GM23338 (cell line): ENCODE measurements at regions not wholly inside any gene's neighbourhood (a gene's known extent, or its start where the extent isn't known, plus 50 kb on each side); places are given as distances from the start of the nearest gene placed in this dataset.

Source experiments
- ATAC-seq: fragments of 200-7000 bp; cut with Tn5 transposase; 3 replicates; pipeline ENCODE4 v1.9.1; 2020
- DNase-seq: peaks from one replicate; pipeline ENCODE4 v3.0.0-alpha.2; 2015; ENCODE audit warnings: low spot score
- H2AFZ ChIP-seq: fragments of 200-600 bp; sonication (generic); 2 replicates; pipeline ENCODE4 v1.8.0; 2016; ENCODE audit warnings: antibody characterized with exemption, mild to moderate bottlenecking, moderate library complexity
- H3F3A ChIP-seq: fragments of 200-600 bp; sonication (generic); replicated peaks from 2 replicates; pipeline ENCODE4 v1.8.0; 2017; ENCODE audit warnings: antibody characterized with exemption, mixed run types, low read depth
- H3K27ac ChIP-seq: fragments of 200-600 bp; sonication (generic); 2 replicates; pipeline ENCODE4 v1.6.1; 2016; ENCODE audit warnings: low read depth
- H3K27me3 ChIP-seq: fragments of 200-600 bp; sonication (generic); 2 replicates; pipeline ENCODE4 v1.8.0; 2016; ENCODE audit warnings: mild to moderate bottlenecking, mixed run types, moderate library complexity; ENCODE audit not compliant: insufficient read depth
- H3K36me3 ChIP-seq: fragments of 200-600 bp; sonication (generic); 2 replicates; pipeline ENCODE4 v1.8.0; 2016; ENCODE audit warnings: mild to moderate bottlenecking; ENCODE audit not compliant: insufficient read depth
- H3K4me1 ChIP-seq: fragments of 200-600 bp; sonication (generic); 2 replicates; pipeline ENCODE4 v1.8.0; 2016; ENCODE audit warnings: mild to moderate bottlenecking, moderate library complexity; ENCODE audit not compliant: insufficient read depth
- H3K4me2 ChIP-seq: fragments of 200-600 bp; sonication (generic); 2 replicates; pipeline ENCODE4 v1.7.1; 2017; ENCODE audit warnings: mixed run types
- H3K4me3 ChIP-seq: fragments of 200-600 bp; sonication (generic); 2 replicates; pipeline ENCODE4 v1.6.1; 2016; ENCODE audit warnings: mixed run types
- H3K79me2 ChIP-seq: fragments of 200-600 bp; sonication (generic); replicated peaks from 2 replicates; pipeline ENCODE4 v1.8.0; 2017; ENCODE audit warnings: mild to moderate bottlenecking; ENCODE audit not compliant: insufficient read depth
- H3K9me2 ChIP-seq: fragments of 200-600 bp; sonication (generic); 2 replicates; pipeline ENCODE4 v1.8.0; 2017; ENCODE audit not compliant: insufficient read depth
- H4K20me1 ChIP-seq: fragments of 200-600 bp; sonication (generic); replicated peaks from 2 replicates; pipeline ENCODE4 v1.8.0; 2017; ENCODE audit warnings: mild to moderate bottlenecking; ENCODE audit not compliant: insufficient read depth
- H3K27ac Mint-ChIP-seq: 2 replicates; pipeline ENCODE4 v1.8.0; 2020; ENCODE audit warnings: inconsistent platforms, mild to moderate bottlenecking, moderate library complexity, mixed read lengths
- H3K27me3 Mint-ChIP-seq: 3 replicates; pipeline ENCODE4 v1.8.0; 2022; ENCODE audit warnings: low read depth, mild to moderate bottlenecking, moderate library complexity, mixed read lengths, inconsistent platforms; ENCODE audit not compliant: insufficient read depth, poor library complexity
- H3K36me3 Mint-ChIP-seq: 3 replicates; pipeline ENCODE4 v1.8.0; 2021; ENCODE audit warnings: low read depth, mild to moderate bottlenecking, inconsistent platforms, moderate library complexity, mixed read lengths
- H3K4me1 Mint-ChIP-seq: 3 replicates; pipeline ENCODE4 v1.8.0; 2020; ENCODE audit warnings: mild to moderate bottlenecking, inconsistent platforms, mixed read lengths
- H3K4me3 Mint-ChIP-seq: 3 replicates; pipeline ENCODE4 v1.8.0; 2021; ENCODE audit warnings: moderate library complexity, mild to moderate bottlenecking, inconsistent platforms, mixed read lengths
- H3K9me3 Mint-ChIP-seq: 3 replicates; pipeline ENCODE4 v1.8.0; 2020; ENCODE audit warnings: moderate library complexity, mild to moderate bottlenecking, inconsistent platforms, mixed read lengths
- CREB1 ChIP-seq: fragments of 250-450 bp; sonication (Bioruptor Pico); IDR thresholded peaks from 2 replicates; pipeline ENCODE4 v1.5.0; 2020; ENCODE audit warnings: low read depth, mild to moderate bottlenecking, moderate library complexity
- EZH2 ChIP-seq: fragments of 200-600 bp; sonication (generic); IDR thresholded peaks from one replicate; pipeline ENCODE4 v1.8.0; 2017; ENCODE audit warnings: antibody characterized with exemption, mild to moderate bottlenecking, low read depth; ENCODE audit not compliant: unreplicated experiment
- EZH2phosphoT487 ChIP-seq: fragments of 200-600 bp; sonication (generic); IDR thresholded peaks from one replicate; pipeline ENCODE4 v1.8.1; 2018; ENCODE audit warnings: antibody characterized with exemption; ENCODE audit not compliant: unreplicated experiment
- JUNB ChIP-seq: IDR thresholded peaks from one replicate; pipeline ENCODE4 v1.6.1; 2016; ENCODE audit warnings: antibody characterized with exemption; ENCODE audit not compliant: unreplicated experiment
- NANOG ChIP-seq: IDR thresholded peaks from 2 replicates; pipeline ENCODE4 v1.6.1; 2016; ENCODE audit warnings: antibody characterized with exemption, borderline replicate concordance
- POLR2AphosphoS5 ChIP-seq: IDR thresholded peaks from 2 replicates; pipeline ENCODE4 v1.6.1; 2016; ENCODE audit warnings: antibody characterized with exemption, low read depth
- STAT1 ChIP-seq: IDR thresholded peaks from one replicate; pipeline ENCODE4 v1.6.1; 2016; ENCODE audit warnings: antibody characterized with exemption; ENCODE audit not compliant: unreplicated experiment
- ZNF114 ChIP-seq: fragments of 250-450 bp; sonication (Bioruptor Pico); IDR thresholded peaks from 2 replicates; pipeline ENCODE4 v1.5.0; 2020; ENCODE audit warnings: mild to moderate bottlenecking, moderate library complexity
- ZNF331 ChIP-seq: fragments of 250-450 bp; sonication (Bioruptor Pico); IDR thresholded peaks from 2 replicates; pipeline ENCODE4 v1.5.0; 2020; ENCODE audit warnings: low read depth, mild to moderate bottlenecking, moderate library complexity
- TF ChIP-seq, protein P1 (sequence below): IDR thresholded peaks from 2 replicates; pipeline ENCODE4 v1.6.1; 2016; ENCODE audit warnings: antibody characterized with exemption
- TF ChIP-seq, protein P2 (sequence below), 2 experiments: fragments of 200-600 bp in 1 of 2; sonication (generic) in 1 of 2; conservative IDR thresholded peaks; 2 replicates each; pipeline versions ENCODE4 v1.5.1 to v1.6.1; 2016 to 2017; ENCODE audit warnings: antibody characterized with exemption in 2 of 2, low read depth in 2 of 2, mild to moderate bottlenecking in 2 of 2, moderate library complexity in 1 of 2
- TF ChIP-seq, protein P3 (sequence below): IDR thresholded peaks from one replicate; pipeline ENCODE4 v1.6.1; 2018; ENCODE audit warnings: antibody characterized with exemption; ENCODE audit not compliant: unreplicated experiment

DNA sequence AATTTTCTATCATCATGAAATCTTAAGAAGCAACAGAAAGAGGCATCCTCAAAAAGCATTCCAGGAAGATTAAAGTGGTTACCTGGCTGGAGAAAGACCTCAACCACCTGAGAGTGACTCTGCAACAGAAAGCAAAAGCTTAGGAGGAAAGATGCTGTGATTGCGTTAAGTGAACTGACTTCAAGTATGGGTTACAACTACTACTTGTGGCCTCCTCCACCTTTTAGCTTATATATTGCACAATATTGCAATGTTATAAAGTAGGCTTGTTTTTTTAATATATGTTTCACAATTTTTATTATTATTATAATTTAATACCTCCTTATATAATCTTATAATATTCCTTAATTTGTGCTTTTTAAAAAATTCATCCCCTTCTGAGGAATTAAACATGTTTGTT lies 1407.5 kb downstream of the KCNT2 start (continued):
- TF ChIP-seq, protein P1, sequence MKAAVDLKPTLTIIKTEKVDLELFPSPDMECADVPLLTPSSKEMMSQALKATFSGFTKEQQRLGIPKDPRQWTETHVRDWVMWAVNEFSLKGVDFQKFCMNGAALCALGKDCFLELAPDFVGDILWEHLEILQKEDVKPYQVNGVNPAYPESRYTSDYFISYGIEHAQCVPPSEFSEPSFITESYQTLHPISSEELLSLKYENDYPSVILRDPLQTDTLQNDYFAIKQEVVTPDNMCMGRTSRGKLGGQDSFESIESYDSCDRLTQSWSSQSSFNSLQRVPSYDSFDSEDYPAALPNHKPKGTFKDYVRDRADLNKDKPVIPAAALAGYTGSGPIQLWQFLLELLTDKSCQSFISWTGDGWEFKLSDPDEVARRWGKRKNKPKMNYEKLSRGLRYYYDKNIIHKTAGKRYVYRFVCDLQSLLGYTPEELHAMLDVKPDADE: no peak
- TF ChIP-seq CREB1 (CRISPR knock-in tag): no peak
- TF ChIP-seq, protein P2, sequence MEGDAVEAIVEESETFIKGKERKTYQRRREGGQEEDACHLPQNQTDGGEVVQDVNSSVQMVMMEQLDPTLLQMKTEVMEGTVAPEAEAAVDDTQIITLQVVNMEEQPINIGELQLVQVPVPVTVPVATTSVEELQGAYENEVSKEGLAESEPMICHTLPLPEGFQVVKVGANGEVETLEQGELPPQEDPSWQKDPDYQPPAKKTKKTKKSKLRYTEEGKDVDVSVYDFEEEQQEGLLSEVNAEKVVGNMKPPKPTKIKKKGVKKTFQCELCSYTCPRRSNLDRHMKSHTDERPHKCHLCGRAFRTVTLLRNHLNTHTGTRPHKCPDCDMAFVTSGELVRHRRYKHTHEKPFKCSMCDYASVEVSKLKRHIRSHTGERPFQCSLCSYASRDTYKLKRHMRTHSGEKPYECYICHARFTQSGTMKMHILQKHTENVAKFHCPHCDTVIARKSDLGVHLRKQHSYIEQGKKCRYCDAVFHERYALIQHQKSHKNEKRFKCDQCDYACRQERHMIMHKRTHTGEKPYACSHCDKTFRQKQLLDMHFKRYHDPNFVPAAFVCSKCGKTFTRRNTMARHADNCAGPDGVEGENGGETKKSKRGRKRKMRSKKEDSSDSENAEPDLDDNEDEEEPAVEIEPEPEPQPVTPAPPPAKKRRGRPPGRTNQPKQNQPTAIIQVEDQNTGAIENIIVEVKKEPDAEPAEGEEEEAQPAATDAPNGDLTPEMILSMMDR (conservative IDR thresholded peaks at IDR 0.05; ENCODE audit: low read depth in 2 of 2): no peak
- TF ChIP-seq, protein P3, sequence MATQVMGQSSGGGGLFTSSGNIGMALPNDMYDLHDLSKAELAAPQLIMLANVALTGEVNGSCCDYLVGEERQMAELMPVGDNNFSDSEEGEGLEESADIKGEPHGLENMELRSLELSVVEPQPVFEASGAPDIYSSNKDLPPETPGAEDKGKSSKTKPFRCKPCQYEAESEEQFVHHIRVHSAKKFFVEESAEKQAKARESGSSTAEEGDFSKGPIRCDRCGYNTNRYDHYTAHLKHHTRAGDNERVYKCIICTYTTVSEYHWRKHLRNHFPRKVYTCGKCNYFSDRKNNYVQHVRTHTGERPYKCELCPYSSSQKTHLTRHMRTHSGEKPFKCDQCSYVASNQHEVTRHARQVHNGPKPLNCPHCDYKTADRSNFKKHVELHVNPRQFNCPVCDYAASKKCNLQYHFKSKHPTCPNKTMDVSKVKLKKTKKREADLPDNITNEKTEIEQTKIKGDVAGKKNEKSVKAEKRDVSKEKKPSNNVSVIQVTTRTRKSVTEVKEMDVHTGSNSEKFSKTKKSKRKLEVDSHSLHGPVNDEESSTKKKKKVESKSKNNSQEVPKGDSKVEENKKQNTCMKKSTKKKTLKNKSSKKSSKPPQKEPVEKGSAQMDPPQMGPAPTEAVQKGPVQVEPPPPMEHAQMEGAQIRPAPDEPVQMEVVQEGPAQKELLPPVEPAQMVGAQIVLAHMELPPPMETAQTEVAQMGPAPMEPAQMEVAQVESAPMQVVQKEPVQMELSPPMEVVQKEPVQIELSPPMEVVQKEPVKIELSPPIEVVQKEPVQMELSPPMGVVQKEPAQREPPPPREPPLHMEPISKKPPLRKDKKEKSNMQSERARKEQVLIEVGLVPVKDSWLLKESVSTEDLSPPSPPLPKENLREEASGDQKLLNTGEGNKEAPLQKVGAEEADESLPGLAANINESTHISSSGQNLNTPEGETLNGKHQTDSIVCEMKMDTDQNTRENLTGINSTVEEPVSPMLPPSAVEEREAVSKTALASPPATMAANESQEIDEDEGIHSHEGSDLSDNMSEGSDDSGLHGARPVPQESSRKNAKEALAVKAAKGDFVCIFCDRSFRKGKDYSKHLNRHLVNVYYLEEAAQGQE: no peak
- TF ChIP-seq EZH2phosphoT487: no peak
- TF ChIP-seq ZNF114: no peak
- no peak for TF ChIP-seq POLR2AphosphoS5
- no peak for TF ChIP-seq EZH2
- TF ChIP-seq JUNB: no peak
- TF ChIP-seq NANOG: no peak
- no peak for TF ChIP-seq STAT1
- TF ChIP-seq ZNF331: no peak

DNA sequence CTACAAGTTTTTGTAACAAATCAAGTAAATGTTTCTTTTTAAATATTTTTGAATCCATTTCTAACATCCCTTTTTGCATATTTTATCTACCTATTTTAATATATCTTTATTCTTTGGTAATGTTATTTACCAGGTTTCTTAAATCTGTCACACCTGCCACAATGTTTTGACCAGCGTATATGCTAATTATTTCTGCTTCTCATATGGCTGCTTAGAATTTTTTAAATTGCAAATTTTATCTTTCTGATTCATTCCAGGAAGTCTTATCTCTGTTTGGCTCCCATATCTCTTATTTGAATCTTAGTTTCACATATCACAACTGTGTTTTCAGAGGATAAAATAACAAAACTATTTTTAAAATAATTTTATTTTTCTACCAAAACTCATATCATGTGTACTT lies 1411.1 kb downstream of the KCNT2 start:
- peaks cover 5% of the 10 kb centered on the region; the same call in 1 of the 2 replicates for H3K4me1 ChIP-seq
- H3K79me2 ChIP-seq: no peaks in the 10 kb centered on the region
- H3K4me3 Mint-ChIP-seq: no peak overlapping the region
- H3K9me2 ChIP-seq: no peaks in the 10 kb centered on the region
- H3K27ac ChIP-seq: no peak overlapping the region
- H3K27me3 ChIP-seq: no peaks in the 10 kb centered on the region
- no peak overlapping the region for H2AFZ ChIP-seq
- H3K27me3 Mint-ChIP-seq: no peaks in the 10 kb centered on the region
- no peaks in the 10 kb centered on the region for H4K20me1 ChIP-seq
- H3K4me1 Mint-ChIP-seq: peaks cover 10% of the 10 kb centered on the region; the same call in 2 of the 3 replicates
- H3K4me2 ChIP-seq: no peak overlapping the region
- H3K36me3 ChIP-seq: no peaks in the 10 kb centered on the region
- no peak overlapping the region; the same call in 1 of the 2 replicates for H3K27ac Mint-ChIP-seq
- DNase-seq: no peak
- no peaks in the 10 kb centered on the region for H3K9me3 Mint-ChIP-seq
- no peaks in the 10 kb centered on the region for H3F3A ChIP-seq
- no peak overlapping the region for H3K4me3 ChIP-seq
- H3K36me3 Mint-ChIP-seq: no peaks in the 10 kb centered on the region
- no peak for ATAC-seq
- TF ChIP-seq ZNF114 (no peak), EZH2phosphoT487 (no peak), ZNF331 (no peak), NANOG (no peak), EZH2 (no peak)
- TF ChIP-seq, protein P3: no peak
- TF ChIP-seq, protein P2 (conservative IDR thresholded peaks at IDR 0.05; ENCODE audit: low read depth in 2 of 2): no peak
